ENCODE measurements at regions not wholly inside any gene's neighbourhood (a gene's known extent, or its start where the extent isn't known, plus 50 kb on each side); places are given as distances from the start of the nearest gene placed in this dataset.

DNA sequence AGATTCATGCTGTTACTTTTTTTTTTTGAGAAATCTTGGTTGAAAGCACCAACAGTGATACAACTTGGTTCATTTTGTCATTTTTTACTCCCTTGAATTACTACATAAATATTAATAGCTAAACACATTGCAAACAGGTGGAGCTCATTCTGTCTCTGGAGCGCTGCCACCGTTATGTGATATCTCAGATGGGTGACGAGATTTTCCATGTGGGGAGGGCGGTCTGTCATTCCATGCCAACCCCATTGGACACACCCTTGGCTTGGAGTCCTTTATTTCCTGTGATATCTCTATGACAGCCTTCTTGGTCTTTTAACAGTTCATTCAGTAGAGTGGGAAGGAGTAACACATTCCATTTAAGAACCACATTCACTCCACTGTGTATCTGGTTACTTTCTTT lies 794.8 kb downstream of the SATB2 start:
- TF ChIP-seq EZH2 (IDR thresholded peaks at IDR 0.05) (no peak), POLR2AphosphoS5 (IDR thresholded peaks at IDR 0.05; ENCODE audit: borderline replicate concordance, low read depth, low read length) (no peak)
